HepG2 (cell line): ENCODE measurements at regions not wholly inside any gene's neighbourhood (a gene's known extent, or its start where the extent isn't known, plus 50 kb on each side); places are given as distances from the start of the nearest gene placed in this dataset.

Experiments used
- ATAC-seq: fragments of 200-7000 bp; cut with Tn5 transposase; 3 replicates; pipeline ENCODE4 v1.9.1; 2020; ENCODE audit warnings: mild to moderate bottlenecking, moderate library complexity
- BruUV-seq: library from RNA; stranded (reverse); fragments of 400-500 nt; replicated peaks from 2 replicates; lab custom pipeline; 2021; lab: Mats Ljungman, UMichigan
- CTCF ChIA-PET: fragments of 300-600 bp; formaldehyde crosslinking; extraction: SDS; loops from one replicate; lab custom pipeline; 2021; ENCODE audit warnings: low total read pairs, inconsistent platforms, low intra/inter-chr PET ratio; lab: Yijun Ruan, JAX
- POLR2A ChIA-PET: fragments of 350-600 bp; sonication (Branson Sonifier 250); formaldehyde crosslinking; loops from one replicate; lab custom pipeline; 2020; ENCODE audit warnings: antibody characterized with exemption, inconsistent platforms; lab: Yijun Ruan, JAX
- DNase-seq: peaks from one replicate; pipeline ENCODE4 v3.0.0-alpha.2; 2015; ENCODE audit warnings: low spot score
- FAIRE-seq: peaks from 3 replicates; lab custom pipeline; 2011; peaks lifted over from hg19 to GRCh38; lab: Jason Lieb, UNC
- H2AFZ ChIP-seq: one replicate; pipeline ENCODE4 v1.6.1; 2011; ENCODE audit warnings: low read length, inconsistent platforms
- H3K27ac ChIP-seq: fragments of 300-600 bp; 3 replicates; pipeline ENCODE4 v1.8.0; 2011; ENCODE audit warnings: mixed run types, mild to moderate bottlenecking, mixed read lengths, low read length, inconsistent platforms; ENCODE audit not compliant: insufficient read depth; ENCODE audit errors: extremely low read length
- H3K27me3 ChIP-seq, 2 experiments: fragments of 200-600 bp in 1 of 2; 2 replicates in 1 of 2; 3 replicates in 1 of 2; pipeline versions ENCODE4 v1.6.0 to v1.8.0; 2011; ENCODE audit warnings: low read length in 2 of 2, mild to moderate bottlenecking in 2 of 2, moderate library complexity in 2 of 2, inconsistent platforms in 1 of 2; ENCODE audit not compliant: insufficient read depth in 2 of 2, control insufficient read depth in 1 of 2
- H3K36me3 ChIP-seq, 2 experiments: fragments of 200-600 bp in 1 of 2; replicated peaks in 1 of 2; 2 replicates in 1 of 2; 3 replicates in 1 of 2; pipeline versions ENCODE4 v1.5.1 to v1.8.0; 2011; ENCODE audit warnings: low read length in 2 of 2, inconsistent platforms in 1 of 2; ENCODE audit not compliant: insufficient read depth in 2 of 2, control insufficient read depth in 1 of 2
- H3K4me1 ChIP-seq: 2 replicates; pipeline ENCODE4 v1.5.1; 2012; ENCODE audit warnings: low read length, inconsistent platforms; ENCODE audit not compliant: insufficient read depth
- H3K4me2 ChIP-seq: 2 replicates; pipeline ENCODE4 v1.6.0; 2011; ENCODE audit warnings: low read depth, low read length, inconsistent platforms
- H3K4me3 ChIP-seq, 3 experiments: fragments of 200-600 bp in 1 of 3; sonication (generic), shearing (Covaris generic) in 1 of 3; replicated peaks in 1 of 3; 2 replicates each; pipeline ENCODE4 v1.5.1; 2011 to 2016; ENCODE audit warnings: low read length in 3 of 3, inconsistent platforms in 2 of 3, low read depth in 2 of 3, mild to moderate bottlenecking in 2 of 3, control low read depth in 1 of 3, mixed read lengths in 1 of 3; ENCODE audit not compliant: insufficient read depth in 1 of 3
- H3K79me2 ChIP-seq: one replicate; pipeline ENCODE4 v1.6.1; 2011; ENCODE audit warnings: low read length, inconsistent platforms; ENCODE audit not compliant: insufficient read depth
- H3K9ac ChIP-seq: 2 replicates; pipeline ENCODE4 v1.6.0; 2011; ENCODE audit warnings: mild to moderate bottlenecking, low read depth, low read length, inconsistent platforms; ENCODE audit not compliant: insufficient read depth
- H3K9me3 ChIP-seq: 2 replicates; pipeline ENCODE4 v1.5.1; 2012; ENCODE audit warnings: mild to moderate bottlenecking, low read length
- H4K20me1 ChIP-seq: 2 replicates; pipeline ENCODE4 v1.6.0; 2011; ENCODE audit warnings: inconsistent platforms, mild to moderate bottlenecking, low read length, moderate library complexity; ENCODE audit not compliant: insufficient read depth
- AFF4 ChIP-seq: sonication (generic); formaldehyde crosslinking; IDR thresholded peaks from 2 replicates; pipeline ENCODE4 v1.4.0; 2020; ENCODE audit warnings: missing genetic modification reagents
- BHLHE40 ChIP-seq: IDR thresholded peaks from 2 replicates; pipeline ENCODE4 v1.6.1; 2011; ENCODE audit warnings: low read length, improper control_type of control experiment
- FOXM1 ChIP-seq: sonication (generic); formaldehyde crosslinking; IDR thresholded peaks from 2 replicates; pipeline ENCODE4 v1.5.0; 2020; ENCODE audit warnings: missing genetic modification reagents
- HNRNPH1 ChIP-seq: fragments of 200-400 bp; formaldehyde crosslinking; optimal IDR thresholded peaks from 2 replicates; pipeline ENCODE3; 2017; ENCODE audit warnings: mild to moderate bottlenecking, low read depth, low read length
- PCBP2 ChIP-seq: fragments of 200-400 bp; formaldehyde crosslinking; optimal IDR thresholded peaks from 2 replicates; pipeline ENCODE3; 2018; ENCODE audit warnings: low read length, low read depth; ENCODE audit not compliant: poor library complexity, severe bottlenecking
- TMF1 ChIP-seq: sonication (generic); formaldehyde crosslinking; IDR thresholded peaks from 2 replicates; pipeline ENCODE4 v1.8.1; 2022; ENCODE audit warnings: low read depth, missing genetic modification reagents
- ZNF142 ChIP-seq: sonication (generic); formaldehyde crosslinking; IDR thresholded peaks from 2 replicates; pipeline ENCODE4 v1.4.0; 2020; ENCODE audit warnings: missing genetic modification reagents
- ZNF564 ChIP-seq: sonication (generic); formaldehyde crosslinking; IDR thresholded peaks from 2 replicates; pipeline ENCODE4 v1.8.1; 2023; ENCODE audit warnings: mild to moderate bottlenecking, missing genetic modification reagents
- WGBS: methylation state at CpG from one replicate; pipeline ENCODE4 v1.1.6; 2017; ENCODE audit warnings: low lambda C conversion rate; 5-methylcytosine and 5-hydroxymethylcytosine counted together
- in situ Hi-C: cut with HindIII; loops from 2 replicates; pipeline ENCODE4 v1.10.0; 2017; ENCODE audit warnings: low pct_unique_long_range_greater_than_20kb; ENCODE audit not compliant: extremely low pct_ligation_motif_present
- intact Hi-C: fragments of 100-400 bp; cut with micrococcal nuclease; formaldehyde crosslinking; loops from one replicate; pipeline ENCODE4 v1.10.0; 2022; ENCODE audit not compliant: unreplicated experiment

- TF ChIP-seq AFF4 (CRISPR knock-in tag) = no peak
Measured at GRCh38 chr11:29327891-29328290, 688.9 kb downstream of the KCNA4 start (continued).

GRCh38 chr11:29326757-29327156, 690.1 kb downstream of the KCNA4 start:
- H3K4me1 ChIP-seq = peaks cover 8% of the 10 kb centered on the region
- FAIRE-seq (no peak), DNase-seq (no peak), ATAC-seq (no peak)
- no peak overlapping the region for H3K9ac ChIP-seq
- no peak overlapping the region for H3K27ac ChIP-seq
- intact Hi-C loops = no loop called here
- no TSS peak for BruUV-seq
- no peaks in the 10 kb centered on the region for H3K9me3 ChIP-seq
- WGBS = 53% methylated on average over 3 of the region's 3 CpGs
- H3K79me2 ChIP-seq = no peaks in the 10 kb centered on the region
- H3K36me3 ChIP-seq = no peaks in the 10 kb centered on the region
- ChIA-PET CTCF (no interaction called here), POLR2A (no interaction called here)
- H4K20me1 ChIP-seq = no peaks in the 10 kb centered on the region
- no peak overlapping the region for H3K4me3 ChIP-seq
- H3K27me3 ChIP-seq = peaks cover 0 to 1% of the 10 kb centered on the region in 2 experiments; a peak in 1 of 5 replicates
- H3K4me2 ChIP-seq = no peak overlapping the region
- TF ChIP-seq HNRNPH1 = no peak
- TF ChIP-seq PCBP2 = no peak
- TF ChIP-seq ZNF564 (CRISPR knock-in tag) = no peak
- TF ChIP-seq FOXM1 (CRISPR knock-in tag) = no peak
- TF ChIP-seq TMF1 (CRISPR knock-in tag) = no peak
- no peak for TF ChIP-seq ZNF142 (CRISPR knock-in tag)
- no peak for TF ChIP-seq BHLHE40
- in situ Hi-C loops = loop anchor here (25.0 kb wide), 1 partner anchor 639 kb away; no protein-coding TSS in a partner anchor
- no peak overlapping the region for H2AFZ ChIP-seq
